CD4-positive, alpha-beta T cell treated with Interleukin-10 for 1 hour (primary cell): ENCODE measurements at regions not wholly inside any gene's neighbourhood (a gene's known extent, or its start where the extent isn't known, plus 50 kb on each side); places are given as distances from the start of the nearest gene placed in this dataset.

Experiments
- DNase-seq: peaks from one replicate; pipeline ENCODE4 v3.0.0-alpha.2; 2020

DNA sequence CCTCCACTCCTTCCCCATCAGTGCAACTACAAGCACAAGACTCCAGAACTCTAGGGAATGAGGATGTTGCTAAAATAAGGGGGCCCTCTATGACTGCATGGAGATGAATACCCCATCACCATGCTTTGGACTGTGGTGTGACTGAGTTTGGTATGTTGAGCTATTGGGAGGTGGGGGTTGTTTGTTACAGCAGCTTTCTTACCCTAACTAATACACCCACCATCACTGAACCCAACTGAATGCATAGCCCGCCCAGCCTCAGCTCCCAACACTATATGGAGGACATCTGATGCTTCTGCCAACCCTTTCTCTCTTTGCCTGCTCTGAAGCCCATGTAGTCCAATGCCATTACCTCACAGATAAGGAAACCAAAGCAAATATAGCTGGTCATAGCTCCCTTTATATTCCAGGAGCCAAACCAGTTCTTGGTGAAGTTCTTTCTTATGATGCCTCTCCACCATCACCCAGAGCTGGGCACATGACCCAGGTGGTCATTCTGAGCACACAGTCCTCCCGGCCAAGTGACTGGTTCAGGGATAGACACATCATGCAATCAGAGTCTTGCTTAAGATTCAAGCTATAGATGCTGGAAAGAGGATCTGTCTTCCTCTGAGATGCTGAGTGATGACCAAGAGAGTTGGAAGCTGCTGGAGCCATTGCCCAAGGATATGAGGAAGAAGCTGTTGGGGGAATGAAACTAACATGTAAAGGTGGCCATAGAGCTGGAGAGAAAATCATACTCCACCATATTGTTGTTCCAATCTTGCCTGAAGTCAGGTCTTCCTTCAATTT, 155.6 kb upstream of the HAAO start:
- DNase-seq, result no peak

DNA sequence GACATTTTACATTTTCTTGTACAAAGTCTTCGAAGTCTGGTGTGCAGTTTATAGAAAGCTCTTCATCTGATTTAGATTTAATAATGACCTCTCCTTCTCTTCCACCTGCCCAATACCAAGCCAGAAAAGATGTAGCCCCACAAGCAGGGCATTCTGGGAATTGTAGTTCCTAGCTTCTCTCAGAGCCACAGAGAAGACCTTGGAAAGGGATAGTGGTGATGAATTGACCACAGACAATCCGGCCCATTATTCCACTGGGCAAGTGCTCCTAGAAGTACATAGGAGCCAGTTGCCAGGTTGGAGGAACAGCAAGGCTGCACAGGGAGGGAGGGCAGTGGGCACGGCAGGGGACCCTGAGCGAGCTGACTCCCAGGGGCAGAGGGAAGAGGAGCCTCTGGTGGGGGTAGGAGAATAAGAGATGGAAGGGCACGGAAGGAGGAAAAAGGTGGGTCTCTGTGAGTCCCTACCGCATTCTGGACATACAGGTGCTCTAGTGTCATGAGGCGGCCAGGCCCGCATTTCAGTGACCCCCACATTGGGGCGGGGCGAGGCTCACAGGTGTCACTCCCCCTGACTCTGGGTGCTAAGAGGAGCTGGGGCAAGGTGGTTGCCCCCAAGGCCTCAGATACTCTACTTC, 152.5 kb upstream of the HAAO start:
- no peak for DNase-seq

DNA sequence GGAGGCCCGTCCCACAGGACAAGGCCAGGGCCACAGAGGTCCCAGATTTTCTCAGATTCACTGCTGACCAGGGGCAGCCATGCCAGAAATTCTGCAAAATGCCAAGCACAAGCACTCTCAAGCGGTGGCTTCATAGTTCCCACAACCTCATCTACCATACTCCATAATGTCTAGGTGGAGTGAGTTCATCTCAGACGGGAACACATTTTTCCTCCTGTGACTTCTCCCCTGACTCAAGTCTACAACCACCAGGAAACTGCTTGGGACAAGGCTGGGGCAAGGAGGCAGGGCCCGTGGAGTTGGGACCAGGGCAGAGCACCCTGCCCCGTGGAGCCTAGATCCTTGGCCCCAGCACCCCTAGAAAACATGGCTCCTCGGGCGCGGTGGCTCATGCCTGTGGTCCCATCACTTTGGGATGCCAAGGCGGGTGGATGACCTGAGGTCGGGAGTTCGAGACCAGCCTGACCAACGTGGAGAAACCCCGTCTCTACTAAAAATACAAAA, 150.7 kb upstream of the HAAO start:
- DNase-seq, result no peak

DNA sequence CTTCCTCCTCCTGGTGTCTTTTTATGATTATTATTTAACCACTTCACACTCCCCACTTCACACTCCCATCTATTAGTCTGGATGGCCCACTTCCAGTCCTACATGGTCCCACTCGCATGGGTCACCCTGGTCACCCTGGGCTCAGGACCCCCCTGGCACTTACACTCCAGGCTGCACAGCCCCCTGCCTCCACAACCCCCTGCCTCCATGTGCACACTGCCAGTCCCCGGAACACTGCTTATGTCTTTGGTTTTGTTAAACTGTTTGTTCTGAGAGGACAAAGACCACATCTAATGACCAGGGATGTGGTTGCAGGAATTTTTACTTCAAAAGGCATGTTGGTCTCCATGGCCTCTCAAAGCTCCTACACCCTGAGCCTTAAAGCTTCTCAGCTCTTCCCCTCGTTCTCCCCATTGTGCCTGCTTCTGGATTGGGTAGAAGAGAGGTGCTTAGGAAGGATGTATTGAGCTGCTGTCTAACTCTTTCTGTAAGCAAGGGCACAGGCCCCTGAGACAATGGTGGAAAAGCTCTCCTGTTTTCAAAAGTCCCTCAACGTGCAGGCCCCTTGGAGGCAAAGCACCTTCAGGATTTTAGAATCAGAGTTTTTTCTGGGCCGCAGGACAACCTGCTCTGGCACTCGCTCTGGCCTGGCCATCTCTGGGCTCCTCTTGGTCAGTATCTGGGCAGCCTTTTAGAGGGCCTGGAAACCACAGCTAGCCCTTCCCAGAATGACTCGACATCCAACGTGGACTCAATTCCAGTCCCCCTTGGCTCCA, 150.0 kb upstream of the HAAO start:
- no peak for DNase-seq

DNA sequence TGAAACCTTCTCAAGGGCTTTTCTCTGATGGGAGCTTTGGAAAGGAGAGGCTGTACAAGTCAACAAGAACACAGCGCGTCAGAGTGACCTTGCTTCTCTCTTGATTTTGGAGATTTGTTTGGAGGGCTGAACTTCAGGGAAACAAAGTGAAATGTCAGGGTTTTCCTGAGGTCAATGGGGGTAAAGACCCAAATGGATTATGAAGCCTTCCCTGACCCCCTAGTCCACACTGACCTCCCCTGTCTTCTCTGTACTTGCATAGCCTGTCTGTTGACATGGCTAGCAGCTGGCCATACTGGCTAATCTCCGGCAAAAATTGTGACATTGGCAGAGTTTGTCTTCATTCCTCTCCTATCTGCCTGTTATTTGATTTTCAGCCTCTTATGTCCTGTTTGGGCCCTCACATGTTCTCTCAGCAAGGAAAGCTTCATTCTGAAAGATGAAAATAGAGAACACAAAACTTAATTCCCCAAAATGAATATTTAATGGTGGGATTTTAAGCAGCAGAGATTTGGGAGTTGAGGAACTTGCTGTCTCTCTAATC, 149.3 kb upstream of the HAAO start:
- DNase-seq, result no peak

DNA sequence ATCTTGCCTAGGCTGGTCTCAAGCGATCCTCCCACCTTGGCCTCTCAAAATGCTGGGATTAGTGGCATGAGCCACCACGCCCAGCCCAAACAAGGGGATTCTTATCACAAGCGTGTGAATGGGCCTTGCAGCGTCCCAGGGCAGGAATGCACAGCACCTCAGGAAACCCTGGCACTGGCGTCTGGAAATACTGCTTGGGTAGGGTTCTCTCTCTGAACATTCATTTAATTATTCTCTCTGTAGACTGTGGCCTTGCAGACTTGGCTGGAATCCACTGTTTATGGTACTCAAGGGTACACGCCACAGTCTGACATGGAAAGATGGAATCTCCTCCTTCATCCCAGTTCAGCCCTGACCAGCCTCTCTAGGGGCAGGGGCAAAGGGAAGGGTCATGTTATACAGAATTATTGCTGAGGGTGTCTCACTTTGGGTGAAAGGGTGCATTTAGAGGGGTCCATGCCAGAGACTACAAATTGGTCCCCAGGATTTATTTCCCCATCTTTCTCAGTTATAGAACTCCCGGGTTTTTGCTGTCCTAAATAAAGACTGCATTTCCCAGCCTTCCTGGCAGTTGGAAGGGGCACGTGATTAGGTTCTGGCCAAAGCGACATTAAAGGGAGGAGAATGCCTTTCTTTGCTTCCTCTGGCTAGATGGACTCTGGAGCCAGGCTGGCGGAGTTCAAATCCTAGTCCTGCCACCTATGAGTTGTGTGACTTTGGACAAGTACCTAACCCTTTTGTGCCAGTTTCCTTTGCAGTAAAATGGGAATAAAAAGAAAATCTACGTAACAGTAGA, 147.2 kb upstream of the HAAO start:
- DNase-seq, result no peak

DNA sequence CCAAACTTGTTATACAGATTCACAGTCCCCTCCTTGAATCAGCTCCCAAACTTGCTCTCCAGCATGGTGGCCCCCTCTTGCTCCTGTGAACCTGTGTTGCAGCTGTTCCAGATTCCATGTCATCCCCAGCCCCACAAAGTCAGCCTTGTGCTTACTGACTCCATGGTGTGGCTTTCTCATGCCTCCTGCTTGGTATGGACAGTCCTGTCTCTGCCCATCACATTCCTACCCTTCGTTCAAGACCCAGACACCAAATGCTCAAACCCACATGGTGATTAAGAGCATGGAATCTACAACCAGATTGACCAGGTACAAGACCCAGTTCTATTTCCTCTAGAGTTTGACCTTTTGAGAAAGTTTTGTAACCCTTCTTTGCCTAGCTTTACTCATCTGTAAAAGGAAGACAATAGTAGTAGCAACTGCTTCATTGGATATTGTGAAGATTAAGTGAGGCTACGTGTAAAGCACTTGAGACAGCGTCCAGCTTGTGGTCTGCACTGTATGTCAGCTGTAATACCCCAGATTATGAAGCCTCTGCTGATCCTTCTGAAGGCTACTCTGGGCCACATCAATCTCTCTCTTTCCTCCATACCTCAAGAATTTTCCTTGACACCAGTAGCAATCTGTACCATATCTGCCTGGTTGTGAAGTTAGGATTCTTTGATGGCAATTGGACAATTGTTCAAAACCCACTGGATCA, 146.4 kb upstream of the HAAO start:
- no peak for DNase-seq

DNA sequence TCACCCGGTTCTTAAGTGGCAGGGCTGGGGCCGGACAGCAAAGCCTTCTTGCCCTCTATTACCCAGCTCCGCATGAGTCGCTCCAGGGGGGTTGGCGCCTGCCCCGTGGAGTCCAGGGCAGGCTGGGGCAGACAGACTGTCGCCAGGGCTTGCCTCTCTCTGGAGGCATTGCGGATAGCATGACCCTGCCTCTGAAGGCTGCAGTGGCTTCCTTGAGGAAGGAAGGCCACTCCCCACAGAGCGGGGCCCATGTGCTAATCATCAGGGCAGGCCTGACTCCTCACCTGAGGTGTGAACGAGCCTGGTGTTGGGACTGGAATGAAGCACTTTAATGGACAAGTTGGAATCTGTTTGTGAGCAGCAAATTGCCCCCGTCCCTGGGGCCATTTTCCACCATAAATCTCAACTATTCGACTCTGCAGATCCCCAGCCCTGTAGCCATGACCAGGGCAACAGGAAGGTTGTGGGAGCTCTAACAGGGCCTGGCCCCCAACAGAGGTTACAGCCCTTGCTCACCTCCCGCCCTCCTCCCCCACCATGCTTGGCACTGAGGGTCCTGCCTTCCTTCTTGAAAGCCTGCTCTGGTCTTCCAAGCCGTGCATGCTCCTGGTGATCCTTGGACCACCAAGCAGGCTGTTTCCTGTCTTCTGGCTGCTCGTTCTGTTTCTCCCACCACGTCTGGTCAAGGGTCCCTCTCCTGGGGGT, 144.9 kb upstream of the HAAO start:
- no peak for DNase-seq

DNA sequence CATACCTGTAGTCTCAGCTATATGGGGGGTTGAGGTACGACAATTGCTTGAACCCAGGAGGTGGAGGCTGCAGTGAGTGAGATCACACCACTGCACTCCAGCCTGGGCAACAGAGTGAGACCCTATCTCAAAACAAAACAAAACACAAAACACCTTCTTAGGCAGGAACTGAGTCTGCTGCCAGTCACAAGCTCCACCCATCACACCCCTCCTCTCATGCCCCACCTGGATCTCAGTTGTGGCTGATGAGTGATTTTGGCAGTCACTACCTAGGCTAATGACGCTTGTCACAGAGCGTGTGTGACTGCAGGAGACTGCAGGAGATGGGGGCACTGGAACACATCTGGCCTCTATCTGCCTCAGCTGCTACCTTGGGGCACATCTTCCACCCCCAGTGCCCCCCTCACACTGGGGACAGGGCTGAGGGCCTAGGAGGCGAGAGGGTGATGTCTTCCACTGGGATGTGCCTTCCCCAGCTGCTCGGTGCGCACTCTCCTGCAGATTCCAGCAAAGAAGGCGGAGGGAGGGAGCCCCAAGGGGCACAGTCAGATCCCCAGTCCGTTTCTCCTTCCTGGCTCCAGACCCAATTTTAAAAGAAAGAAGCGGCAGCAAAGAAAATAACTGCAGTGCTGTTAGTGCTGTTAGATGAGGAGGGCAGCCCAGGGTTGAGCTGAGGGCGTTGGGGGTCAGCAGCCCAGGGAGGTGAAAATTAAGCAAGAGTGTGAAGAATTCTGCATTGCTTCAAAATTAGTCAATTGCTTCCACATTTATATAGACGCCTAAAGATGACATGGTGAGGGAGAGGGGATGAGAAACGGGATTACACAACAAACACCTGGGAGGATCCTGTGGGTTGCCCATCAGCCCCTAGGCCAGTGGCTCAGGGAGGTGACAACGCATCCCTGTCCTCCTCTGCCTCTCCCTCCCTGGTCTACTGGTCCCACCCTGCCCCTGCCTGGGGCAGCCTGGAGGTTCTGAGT, 143.6 kb upstream of the HAAO start:
- DNase-seq, result no peak

DNA sequence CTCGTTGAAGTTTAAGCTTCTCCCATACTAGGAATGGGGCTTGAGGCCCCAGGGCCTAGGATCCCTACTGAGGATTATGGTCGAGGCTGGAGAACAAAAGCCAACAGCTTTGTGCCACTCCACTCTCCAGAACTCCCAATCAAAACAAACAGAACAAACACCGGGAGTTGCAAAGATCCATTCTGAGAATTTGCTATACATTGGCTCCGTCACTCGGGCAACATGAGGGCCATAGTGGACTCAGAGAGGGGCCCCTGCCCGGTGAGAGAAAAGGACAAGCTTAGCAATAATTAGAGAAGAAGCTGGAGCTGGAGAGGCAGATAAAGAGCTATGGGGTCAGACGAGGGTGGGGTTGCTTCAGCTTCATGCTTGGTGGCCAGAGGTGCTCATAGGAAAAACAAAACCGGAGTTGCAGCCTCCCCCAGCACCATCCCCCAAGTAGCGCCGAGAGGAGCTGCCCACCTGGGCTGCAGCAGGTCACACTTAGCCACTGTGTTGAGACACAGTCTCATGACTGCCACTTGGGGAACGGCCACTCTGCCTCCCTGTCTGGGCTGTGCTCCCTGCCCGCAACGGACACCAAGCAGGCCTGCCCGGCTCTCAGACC, 142.3 kb upstream of the HAAO start:
- DNase-seq, result no peak

DNA sequence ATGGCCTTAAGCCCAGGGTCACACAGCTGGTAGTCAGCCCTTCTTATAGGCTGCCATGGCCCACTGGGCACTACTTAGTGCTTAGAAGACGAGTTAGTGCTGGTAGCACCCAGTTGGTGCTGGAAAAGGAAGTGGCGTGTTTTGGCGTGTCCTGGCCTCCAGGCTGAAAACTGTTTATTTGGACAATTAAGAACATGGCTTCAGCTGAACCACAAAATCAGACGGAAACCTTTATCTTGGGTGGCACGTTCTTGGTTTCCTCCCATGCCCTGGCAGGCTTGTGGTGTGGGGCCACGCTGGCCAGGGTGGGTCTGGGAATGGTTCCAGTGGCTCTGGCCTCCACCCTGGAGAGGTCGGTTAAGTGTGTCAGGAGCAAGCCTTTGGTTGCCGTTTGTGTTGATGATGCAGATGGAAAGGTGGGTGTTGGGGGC, 141.5 kb upstream of the HAAO start:
- DNase-seq, result no peak

DNA sequence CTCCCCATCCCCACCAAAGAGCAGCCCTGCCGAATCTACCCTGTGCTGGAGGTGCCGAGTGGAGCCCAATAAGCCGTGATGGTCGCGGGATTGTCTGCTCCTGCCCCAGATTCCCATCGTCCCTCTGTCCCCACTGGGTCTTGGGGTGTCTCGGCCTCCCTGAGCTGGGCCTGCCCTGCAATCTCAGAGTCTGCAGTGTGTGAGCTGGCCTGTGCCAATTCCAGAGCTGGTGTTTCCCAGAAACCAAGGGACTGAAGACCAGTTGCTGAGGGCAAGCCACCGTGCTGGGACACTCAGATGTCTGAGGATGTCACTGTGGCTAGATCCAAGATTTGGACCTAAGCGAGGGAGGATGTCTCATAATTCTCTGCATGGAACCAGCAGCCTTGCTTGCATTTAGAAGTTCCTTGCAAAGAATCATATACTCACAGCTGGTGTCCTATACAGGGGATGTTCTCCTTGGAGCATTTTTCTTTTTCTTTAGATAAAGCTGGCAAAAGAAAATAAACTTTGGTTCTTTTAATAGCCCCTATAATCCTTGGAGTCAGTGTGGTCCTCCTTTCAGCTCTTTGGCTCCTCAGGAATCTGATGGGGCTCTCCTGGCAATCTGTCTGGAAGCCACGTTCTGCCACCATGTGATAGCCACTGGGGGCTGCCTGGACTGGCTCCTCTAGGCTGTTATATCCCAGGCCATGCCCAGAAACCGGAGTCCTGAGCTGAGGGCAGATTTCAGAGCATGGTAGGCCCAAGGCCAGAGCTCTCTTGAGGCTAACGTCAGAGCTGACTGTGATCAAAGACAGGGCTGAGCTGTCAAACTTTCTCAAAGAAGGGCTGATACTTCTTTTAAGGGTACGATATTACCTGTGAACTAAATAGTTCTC, 140.1 kb upstream of the HAAO start:
- DNase-seq, result no peak

DNA sequence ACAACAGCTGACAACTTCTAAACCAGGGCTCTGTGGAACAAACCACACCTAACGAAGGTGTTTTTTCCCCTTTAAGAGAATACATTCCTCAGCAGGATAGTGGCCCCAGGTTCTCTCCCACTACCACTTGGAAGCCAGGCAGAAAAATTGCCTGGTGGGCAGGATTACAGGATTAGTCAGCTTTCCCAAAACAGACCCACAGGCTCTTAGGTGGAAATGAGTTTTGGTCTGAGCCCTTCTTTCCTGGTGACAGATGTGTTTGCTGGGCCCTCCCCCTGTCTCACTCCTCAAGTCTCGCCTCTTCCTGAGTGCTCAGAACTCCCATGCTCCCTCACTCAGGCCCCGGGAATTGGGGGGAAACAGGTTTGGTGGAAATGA, 139.4 kb upstream of the HAAO start:
- DNase-seq, result no peak

DNA sequence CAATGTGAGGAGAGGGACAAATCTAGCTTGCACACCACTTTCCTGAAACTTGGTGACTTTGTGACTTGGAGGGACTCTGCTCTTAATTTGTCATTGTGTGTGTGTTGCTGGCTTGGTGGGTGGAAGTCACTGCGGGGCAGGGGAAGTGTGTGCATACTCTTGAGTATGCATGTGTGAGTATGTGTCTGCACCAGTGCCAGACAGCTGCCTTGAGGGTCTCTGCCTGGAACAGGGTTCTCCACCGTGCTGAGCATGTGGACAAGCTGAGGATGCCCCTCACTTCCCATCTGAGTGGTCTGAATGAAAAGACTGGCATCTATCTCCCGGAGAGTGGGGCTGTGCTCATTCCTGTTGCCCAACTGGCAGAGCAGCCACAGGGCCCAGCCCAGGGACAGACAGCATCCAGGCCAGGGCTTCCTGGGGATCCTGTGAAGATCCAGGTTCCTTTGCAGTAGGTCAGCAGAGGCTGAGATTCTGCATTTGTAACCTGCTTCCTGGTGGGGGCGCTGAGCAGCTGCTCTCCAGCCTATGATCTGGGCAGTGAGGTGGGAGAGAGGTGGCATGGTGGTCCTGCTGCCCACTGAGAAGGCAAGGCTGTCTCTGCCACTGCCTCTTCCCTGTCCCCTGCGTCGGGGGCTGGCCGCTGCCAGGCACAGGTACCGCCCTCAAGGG, 138.9 kb upstream of the HAAO start:
- no peak for DNase-seq

DNA sequence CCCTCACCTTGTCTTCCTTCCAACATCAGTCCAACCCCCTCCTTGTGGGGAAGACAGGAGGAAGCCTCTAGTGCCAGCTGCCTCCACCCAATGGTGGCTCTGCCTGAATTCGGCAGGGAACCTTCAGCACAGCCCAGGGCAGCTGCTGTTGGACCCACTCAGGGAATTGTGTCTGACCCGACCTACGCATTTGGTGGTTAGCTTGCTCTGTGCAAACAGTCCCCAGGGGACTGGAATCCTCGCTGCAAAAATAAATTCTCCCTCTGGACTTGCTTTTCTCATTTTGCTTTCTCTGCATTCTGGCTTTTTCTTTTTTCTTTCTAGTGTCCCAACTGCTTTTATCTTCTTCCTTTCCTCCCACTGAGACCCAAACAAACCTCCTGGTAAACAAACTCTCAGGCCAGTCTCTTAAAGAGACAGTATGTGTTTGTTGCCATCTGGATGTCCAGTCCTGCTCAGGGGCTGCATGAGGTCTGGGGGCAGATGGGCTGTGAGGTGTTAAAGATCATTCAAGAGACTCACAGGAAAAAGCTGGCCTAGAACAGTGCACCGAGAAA, 137.7 kb upstream of the HAAO start:
- DNase-seq, result no peak

DNA sequence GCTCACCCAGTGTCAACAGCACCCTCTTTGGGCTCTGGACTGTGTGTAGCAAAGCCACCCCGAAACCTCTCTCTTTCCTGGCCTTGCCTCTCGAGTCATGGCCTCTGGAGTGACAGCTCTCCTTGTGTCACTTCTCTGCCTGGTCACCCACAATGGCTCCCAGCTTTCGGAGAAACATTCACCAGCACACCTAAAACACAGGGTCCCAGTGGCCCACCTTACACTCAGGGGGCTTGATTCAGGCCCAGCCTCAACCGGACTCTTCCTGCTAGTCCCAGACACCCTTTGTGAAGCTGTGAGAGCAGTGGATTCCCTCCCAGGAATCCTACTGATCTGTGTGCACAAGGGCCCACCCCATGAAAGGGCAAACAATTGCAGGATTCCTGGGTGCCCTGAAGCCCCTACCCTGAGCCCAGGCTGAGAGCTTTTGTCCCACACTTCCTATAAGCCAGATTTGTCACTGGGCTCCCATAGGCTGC, 137.2 kb upstream of the HAAO start:
- DNase-seq, result no peak
